GM19463 (cell line): ENCODE measurements at regions not wholly inside any gene's neighbourhood (a gene's known extent, or its start where the extent isn't known, plus 50 kb on each side); places are given as distances from the start of the nearest gene placed in this dataset.
A peak's percentile ranks its signal among the peaks of the same experiment; 100 is the strongest.

Source experiments
- ATAC-seq: cut with Tn5 transposase; IDR thresholded peaks from one replicate; pipeline ENCODE4 v1.9.1; 2021; ENCODE audit warnings: mild to moderate bottlenecking, moderate library complexity; ENCODE audit not compliant: unreplicated experiment

GRCh38 chr4:176005766-176006165, 59.9 kb upstream of the WDR17 start:
- ATAC-seq = no peak

- ATAC-seq = no peak
Observed at GRCh38 chr4:176009254-176009653, 56.4 kb upstream of the WDR17 start.

- ATAC-seq = peak; percentile 33
Observed at GRCh38 chr4:176011529-176011928, 54.1 kb upstream of the WDR17 start.

- peak; percentile 85 for ATAC-seq
Observed at GRCh38 chr4:176013476-176014247, 52.0 kb upstream of the WDR17 start.

- no peak for ATAC-seq
Observed at GRCh38 chr4:176014583-176015108, 51.0 kb upstream of the WDR17 start.
